ENCODE measurements at regions not wholly inside any gene's neighbourhood (a gene's known extent, or its start where the extent isn't known, plus 50 kb on each side); places are given as distances from the start of the nearest gene placed in this dataset.

DNA sequence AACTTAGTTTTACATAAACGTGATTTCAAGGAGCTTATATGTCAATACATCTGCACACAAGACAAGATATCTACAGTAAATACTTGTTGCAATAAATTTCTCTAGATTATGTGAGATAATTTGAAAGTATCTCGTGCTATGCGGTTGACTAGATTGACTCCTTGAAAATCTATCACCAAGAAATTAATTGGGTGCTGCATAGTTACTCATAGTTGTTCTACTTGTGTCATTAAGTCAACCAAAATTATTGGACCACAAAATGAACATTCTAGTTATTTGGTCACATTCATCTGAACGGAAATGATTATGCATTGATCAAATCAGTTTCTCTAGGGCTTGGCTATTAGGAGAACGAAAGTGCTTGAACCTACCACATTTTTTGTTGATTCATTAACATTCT lies 2291.5 kb downstream of the PCDH9 start:
- no peak for DNase-seq

DNA sequence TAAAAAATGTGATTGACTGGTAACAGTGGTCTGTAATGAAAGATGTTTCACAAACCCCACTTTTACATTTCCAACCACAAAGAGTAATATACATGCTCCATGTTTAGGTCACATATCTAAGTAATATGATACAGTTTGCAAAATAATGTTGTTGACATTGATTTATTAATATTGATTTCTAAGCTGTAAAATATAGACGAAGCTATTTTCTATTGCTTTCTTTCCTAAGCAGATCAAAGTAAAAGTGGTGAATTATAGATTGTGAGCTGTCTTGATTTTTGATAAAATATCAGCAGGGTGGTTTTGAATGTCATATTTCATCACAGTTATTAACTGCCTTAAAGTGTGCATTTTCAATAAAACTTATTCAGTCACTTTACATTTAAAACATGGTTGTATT lies 2292.8 kb downstream of the PCDH9 start:
- DNase-seq, result no peak

DNA sequence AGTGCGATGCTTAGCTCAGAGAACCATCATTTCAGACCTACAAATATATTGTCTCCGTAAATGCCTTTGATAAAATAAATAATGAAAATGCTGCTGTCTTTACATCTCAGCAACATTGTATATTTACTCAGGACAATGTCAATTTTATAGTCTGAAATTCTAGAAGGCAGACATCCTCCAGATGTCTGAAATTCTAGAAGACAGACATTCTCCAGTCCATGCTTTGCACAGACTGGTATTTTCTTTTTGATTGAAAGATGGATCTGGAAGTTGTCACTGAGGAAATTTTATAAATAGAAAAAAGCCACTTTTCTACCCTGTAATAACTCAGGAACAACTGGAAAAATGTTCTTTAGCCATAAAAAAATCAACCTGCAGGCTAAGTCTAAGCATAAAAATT lies 2293.3 kb downstream of the PCDH9 start:
- no peak for DNase-seq

DNA sequence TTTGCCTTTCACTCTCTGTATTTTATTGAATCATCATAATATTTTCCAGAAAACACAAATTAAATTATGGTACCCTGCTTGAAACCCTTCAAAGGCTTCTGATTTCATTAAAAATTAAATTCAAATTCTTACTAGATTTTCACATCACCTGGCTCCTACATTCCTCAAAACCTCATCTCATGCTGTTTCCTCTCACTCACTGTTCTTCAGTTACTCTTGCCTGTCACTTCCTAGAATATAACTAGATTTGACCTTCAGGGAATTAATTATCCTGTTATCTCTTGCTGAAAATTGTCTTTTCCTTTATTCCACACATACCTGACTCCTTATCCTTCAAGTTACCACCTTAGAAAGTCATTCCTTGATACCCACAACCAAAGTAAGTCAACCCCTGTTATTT lies 2294.7 kb downstream of the PCDH9 start:
- no peak for DNase-seq

DNA sequence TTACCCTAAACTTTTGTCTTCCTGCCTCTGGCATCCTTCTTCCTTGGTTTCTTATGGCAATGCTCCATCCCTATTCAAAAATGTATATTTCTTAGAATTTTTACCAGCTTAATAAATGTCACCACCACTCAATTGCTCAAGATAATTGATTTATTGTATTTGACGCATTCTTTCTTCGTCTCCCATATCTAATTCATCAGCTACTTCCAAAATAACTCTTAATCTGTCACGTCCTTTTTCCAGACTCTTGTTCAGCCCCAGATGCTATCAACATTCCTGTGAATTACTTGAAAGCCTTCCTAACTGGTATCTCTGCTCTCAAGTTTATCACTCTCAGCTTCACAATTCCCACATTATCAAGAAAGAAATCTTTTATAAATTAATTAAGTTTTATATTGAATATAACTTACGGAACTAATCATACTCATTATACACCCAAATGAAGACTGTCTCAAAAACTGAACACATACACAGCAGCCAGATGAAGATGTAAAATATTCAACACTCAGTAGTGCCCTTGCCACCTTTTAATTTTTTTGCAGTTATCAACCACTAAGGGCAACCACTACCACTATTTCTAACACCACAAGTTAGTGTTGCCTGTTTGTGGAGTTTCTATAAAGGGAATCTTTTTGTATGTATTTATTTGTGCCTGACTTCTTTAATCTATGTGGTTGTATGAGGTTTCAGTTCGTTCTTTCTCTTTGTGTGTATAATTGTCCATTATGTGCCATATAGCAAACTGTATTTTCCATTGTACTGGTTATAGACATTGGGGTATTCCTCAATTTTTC lies 2295.4 kb downstream of the PCDH9 start:
- no peak for DNase-seq

DNA sequence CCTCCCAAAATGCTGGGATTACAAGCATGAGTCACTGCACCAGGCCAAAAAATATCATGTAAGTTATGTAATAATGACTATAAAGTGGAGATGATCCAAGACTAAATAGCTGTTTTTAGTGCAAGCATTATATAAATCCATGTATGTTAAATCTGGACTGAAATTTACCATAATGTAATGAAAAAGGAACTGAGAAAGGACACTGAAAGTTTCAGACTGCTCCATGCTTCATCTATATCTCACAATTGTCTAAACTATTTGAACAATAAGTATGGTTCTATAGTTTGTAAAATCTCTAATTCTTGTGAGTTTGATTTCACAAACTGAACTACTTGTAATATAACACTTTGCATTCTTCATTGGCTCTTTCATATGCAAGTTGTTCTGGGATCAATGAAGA lies 2299.5 kb downstream of the PCDH9 start:
- no peak for DNase-seq

DNA sequence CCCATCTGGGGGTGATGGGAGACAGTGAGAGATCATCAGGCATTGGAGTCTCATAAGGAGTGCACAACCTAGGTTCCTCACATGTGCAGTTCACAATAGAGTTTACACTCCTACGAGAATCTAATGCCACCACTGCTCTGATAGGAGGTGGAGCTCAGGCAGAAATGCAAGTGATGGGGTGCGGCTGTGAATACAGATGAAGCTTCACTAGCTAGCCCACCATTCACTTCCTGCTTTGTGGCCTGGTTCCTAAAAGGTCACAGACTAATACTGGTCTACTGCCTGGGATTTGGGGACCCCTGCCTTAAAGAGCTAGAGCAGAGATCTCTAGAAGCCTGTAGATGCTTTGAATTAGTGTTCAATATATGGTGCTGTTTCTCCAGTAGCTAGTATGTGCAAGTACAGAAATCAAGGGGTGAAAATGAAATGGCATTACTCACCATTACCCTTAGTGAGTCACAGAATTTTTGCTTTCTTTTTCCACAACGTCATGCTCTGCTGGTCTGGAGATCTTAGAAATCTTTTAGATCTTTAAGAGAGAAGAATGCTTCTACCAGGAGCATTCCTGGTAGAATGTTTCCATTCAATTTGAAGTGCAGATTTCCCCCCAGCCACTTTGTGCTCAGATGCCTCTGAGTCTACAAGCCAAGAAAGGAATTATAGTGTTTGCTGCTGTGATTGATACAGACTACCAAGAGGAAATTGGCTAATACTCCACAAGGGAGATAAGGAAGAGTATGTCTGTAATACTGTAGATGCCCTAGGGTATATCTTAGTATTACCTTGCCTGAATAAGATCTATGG lies 2301.2 kb downstream of the PCDH9 start:
- no peak for DNase-seq

DNA sequence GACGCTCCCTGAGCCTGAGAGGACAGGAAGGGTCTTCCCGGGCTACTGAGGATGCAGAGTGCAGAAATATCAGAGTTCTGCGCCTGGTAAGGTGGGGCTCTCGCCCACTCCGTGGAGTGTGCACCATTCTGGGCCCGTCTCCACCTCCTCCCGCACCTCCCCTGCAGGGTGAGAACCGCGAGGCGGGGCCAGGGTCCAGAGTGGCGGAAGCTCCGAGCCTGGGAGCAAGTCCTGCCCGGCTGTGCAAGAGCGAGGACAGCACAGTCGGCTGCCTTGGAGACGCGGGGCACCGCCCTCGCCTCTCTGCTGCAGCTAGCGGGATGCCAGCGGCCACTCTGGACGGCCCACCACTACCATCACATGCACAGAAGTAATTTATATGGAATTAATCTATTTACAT lies 2304.4 kb downstream of the PCDH9 start:
- no peak for DNase-seq

DNA sequence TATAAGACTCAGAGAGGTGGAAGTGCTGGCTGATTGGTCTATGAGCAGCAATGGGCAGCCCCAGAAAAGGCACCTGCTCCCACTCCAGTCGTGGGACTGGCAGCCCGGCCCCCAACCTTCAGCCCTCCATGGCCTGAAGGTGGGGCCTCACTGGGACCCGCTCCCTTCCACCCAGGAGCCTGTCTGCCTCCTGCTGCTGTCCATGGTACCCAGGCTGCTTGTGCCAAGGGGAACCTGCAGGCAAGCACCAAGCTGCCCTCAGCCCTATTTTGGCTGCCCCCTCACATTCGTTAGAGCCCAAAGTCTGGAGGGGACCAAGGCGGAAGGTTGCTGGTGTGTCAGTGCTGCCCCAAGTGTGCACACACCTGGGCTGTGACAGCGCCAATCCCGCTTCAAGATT lies 2304.9 kb downstream of the PCDH9 start:
- DNase-seq, result no peak

DNA sequence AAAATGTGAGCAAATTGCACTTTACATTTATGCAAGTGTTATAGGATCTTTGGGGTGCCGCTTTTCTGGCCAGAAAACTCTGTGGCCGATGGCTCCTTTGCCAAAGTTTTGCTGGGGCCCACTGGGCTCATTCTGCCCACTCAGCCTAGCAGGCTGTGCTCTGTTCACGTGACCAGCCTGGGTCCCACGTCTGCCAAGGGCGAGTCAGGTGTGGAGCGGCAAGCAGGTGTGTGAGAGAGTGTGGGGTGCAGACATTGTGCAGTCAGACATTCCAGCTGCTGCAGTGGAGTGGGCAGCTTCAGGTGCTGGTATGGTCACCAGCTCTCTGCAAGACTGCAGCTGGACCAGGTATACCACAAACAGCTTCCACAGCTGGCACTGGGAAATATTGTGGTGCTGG lies 2305.7 kb downstream of the PCDH9 start:
- no peak for DNase-seq

DNA sequence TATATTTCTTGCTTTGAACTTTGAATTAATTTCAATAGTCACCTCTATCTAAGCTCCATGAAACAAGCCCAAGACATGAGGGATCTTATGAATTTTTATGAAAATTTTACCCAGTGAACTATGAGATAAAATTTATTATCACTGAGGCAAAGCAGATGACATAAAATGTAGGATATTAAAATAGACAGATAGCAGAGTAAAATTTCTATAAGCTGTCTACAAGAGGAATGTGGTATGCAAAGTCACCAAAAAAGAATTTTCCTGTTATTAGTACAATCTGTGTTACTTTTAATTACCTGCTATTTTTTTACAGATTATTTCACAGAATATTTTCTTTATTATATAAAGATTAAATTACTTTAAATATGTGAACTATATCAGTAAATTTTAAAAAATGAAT lies 2312.6 kb downstream of the PCDH9 start:
- no peak for DNase-seq

DNA sequence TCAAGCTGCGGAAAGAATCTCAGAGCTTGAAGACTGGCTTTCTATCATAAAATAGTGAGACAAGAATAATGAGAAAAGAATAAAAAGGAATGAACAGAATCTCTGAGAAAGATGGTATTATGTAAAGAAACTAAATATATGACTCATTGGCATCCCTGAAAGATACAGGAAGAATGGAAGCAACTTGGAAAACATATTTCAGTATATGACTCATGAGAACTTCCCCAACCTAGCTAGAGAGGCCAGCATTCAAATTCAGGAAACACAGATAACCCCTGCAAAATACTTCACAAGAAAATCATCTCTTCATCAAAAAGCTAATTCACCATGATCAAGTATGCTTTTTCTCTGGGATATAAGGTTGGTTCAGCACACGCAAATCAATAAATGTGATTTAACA lies 2318.0 kb downstream of the PCDH9 start:
- no peak for DNase-seq

DNA sequence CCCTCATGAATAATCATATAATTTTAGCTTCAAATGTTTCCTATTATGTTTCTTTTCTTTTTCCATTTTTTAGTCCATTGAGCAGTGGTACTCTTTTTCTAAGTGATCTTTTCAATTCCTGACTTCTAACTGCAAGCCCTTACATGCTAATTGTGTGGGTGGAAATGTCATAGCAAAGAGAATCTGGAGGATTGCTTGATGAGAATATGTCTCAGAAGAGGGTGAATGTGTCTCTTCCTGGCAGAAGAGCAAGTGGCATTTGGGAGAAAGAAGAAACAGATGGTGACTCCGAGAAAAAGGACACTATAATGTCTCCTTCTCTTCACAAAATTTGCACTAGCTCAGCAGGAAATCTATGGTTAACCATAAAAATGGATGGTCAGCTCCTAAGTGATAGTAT lies 2320.0 kb downstream of the PCDH9 start:
- DNase-seq, result no peak

DNA sequence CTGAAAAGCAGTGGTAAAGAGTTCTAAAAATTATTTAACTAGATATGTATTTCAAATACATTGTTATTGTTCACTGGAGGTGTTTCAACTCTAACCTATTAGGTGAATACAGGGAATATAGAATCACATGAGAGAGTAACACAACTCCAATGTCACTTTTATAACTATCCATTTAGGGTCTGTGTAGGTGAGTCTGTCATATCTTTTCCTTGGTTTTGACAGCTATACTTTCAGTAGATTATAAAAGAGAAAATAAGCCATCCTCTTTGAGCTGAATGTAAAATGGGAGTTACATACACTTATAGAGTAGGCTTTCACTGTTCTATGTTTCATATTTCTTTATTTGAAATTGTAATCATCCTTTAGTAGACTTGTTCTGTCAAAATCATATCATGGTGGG lies 2321.0 kb downstream of the PCDH9 start:
- no peak for DNase-seq

DNA sequence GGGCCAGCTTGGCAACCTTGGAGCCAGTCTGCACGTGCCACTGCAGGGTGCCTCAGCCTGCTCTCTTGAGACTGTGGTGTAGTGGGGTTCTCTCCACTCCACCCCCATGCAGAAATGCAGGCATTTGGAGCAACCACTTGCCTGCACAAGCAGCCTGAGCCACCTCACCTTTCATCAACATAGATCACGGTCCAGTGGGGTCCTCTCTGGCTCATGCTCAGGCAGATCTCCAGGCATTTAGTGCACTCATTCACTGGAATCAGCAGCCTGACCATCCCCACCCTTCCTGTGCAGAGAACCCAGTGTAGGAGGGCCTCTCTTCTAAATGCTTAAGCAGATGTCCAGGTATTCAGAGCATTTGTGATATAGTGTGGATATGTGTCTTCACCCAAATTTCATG lies 2330.1 kb downstream of the PCDH9 start:
- no peak for DNase-seq

DNA sequence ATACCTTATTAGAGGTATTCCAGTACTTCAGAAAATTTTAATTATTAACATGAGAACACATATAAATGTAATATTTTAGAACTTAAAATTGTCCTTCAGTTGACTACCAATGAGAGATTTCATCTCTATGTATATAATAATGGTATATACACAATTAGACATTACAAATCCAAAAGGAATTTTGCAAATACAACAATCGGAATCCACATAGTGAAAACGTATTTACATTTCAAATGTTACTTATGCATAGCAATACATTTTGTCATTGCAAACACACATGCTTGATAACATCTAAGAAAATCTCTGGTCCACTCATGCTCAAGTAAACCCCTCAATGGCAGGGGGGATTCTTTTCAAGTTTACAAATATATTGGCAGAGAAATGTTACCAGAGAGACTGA lies 2345.2 kb downstream of the PCDH9 start:
- DNase-seq, result no peak

DNA sequence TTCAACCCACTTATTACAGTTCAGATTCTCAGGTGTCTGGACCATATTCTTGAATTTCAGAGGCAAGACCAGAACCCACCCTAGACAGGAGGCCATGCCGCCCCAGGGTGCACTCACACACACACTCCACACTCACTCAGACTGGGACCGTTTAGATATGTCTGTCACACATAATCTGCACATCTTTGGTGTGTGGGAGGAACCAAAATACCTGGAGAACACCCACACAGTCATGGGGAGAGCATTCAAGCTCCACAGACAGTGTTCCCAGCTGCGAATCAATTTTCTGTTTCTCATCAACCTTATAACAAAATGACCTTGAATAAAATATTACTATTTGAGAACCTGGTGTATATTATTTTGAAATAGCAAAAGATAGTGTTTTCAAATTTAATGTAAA lies 2353.0 kb downstream of the PCDH9 start:
- no peak for DNase-seq

DNA sequence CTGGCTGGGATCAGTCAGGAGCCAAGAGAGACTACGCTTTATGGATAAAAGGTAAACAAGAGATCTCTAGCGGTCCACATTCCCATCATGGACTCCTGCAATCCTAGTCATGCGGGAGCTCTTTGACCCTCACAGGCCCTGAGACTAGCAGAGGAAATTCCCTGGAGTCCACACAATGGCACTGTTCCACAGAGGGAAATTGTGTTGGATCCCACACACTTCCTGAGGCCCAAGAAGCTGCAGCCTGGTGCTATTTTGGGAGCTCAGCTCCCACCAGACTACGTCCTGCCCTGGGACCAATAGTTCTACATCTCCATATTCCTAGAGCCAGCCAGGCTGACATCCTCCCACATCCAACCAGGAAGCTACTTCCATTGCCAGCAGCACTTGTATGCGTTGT lies 2358.4 kb downstream of the PCDH9 start:
- no peak for DNase-seq

DNA sequence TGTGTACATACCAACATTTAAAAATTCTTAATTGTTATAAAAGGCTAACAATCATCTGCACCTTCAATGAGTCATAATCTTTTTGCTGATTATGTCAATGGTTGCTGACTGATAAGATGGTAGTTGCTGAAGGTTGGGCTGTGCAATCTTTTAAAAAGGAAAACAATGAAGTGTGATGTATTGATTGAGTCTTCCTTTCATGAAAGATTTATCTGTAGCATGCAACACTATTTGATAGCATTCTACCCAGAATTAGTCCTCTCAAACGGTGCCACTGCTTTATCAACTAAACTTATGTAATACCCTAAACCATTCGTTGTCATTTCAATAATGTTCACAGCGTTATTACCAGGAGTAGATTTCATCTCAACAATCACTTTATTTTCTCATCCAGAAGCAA lies 2360.6 kb downstream of the PCDH9 start:
- DNase-seq, result no peak

DNA sequence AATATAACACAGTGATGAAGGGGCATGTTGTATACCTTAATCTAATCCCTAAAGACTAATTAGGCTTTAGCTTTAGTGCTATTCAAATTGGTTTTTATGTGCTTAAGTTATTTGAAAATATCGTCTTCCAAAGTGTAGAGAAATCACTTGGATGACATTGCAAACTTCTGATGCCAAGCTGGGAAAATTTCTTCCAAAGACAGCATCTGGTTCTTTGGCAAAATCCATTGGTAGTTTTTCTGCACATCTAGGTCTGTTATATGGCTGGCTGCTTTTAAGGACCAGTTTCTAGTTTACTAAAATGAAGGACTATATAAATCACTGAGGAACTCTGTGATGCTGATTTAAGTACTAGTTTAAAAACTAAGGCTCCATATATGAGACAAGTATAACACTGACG lies 2362.3 kb downstream of the PCDH9 start:
- no peak for DNase-seq

DNA sequence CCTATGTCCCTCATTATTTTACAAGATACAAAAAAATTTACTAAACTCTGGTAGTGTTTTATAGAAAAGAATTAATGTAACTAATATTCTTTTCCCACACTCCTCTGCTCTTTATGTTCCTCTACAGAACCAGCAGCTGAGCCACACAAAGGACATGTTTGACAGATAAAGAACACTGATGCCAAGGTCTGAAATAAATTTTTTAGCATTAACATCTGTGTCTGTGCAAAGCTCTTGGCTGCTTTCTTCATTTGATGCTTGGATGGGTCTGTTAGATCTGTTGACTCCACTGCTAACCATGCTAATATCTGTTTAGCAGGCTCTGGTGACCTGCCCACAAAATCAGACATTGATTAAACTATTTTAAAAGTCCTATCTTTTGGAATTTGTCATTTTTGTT lies 2363.8 kb downstream of the PCDH9 start:
- no peak for DNase-seq

DNA sequence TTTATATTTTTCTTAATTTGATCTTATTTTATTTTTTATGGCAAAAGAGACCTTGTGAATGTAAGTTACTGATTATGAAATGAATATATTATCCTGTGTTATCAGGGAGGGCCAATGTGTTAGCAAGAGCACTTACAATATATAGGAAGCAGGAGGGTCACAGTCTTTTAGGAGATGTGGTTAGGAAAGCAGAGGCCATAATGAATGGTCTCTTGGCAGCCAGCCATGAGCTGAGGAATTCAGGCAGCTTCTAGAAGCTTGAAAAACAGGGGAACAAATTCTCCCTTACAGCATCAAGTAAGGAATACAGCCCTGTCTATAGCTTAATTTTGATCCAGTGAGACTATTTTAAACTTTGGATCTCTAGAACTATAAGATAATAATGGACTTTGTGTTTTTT lies 2374.6 kb downstream of the PCDH9 start:
- no peak for DNase-seq

DNA sequence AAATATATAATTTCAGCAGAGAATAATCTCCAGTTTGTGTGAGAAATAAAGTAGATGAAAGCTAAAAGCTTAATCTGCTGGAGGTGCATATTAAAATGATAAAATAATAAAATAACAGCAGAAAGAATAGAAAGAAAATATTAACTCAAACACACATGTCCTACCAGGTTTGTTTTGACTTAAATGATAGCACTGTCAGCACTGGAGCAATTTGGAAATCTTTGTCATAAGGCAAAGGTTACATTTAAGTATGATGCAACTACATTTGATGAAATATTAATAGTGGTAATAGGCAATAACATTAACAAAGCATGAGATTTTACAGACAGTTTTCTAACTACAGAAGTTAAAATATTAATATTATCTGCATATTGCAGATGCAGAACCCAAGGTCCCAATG lies 2380.1 kb downstream of the PCDH9 start:
- no peak for DNase-seq

DNA sequence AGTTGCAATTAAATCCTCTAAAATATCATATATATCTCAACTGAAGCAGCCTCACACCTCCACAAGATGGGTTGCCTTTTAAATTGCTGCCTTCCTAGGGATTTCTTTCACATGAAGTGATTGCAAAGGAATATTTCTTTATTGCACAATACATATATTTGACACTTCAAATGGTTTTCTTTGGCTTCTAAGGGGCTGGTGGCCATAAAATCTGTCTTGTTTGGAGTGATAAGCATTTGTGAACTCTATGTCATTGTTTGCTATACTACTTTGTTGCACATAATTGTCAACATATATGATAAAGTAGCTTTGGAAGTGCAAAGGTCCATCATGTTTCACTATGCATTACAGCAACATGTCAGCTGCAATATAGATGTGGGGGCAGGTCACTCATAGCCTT lies 2380.9 kb downstream of the PCDH9 start:
- no peak for DNase-seq

DNA sequence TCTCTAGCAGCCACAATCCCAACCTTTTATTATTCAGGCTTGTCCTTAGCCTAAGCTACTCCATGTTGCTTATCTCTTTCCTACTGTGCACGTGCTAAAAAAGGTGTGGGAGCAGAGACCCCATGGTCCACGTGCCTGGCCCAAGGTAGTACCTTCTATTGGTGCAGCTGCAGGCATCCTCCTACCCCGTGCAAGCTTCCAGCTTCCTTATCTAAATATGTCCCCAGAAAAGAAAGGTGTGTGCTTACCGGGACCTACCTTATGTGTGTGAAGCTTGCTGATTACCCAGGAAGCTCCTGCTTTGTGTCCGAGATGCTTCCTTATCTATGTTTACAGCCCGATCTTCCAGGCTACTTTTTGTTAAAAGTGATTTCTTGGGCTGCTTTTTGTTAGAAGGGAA lies 2382.4 kb downstream of the PCDH9 start:
- no peak for DNase-seq
